HG03565 (cell line): ENCODE measurements at regions not wholly inside any gene's neighbourhood (a gene's known extent, or its start where the extent isn't known, plus 50 kb on each side); places are given as distances from the start of the nearest gene placed in this dataset.
A peak's percentile ranks its signal among the peaks of the same experiment; 100 is the strongest.

Source experiments
- ATAC-seq: cut with Tn5 transposase; IDR thresholded peaks from one replicate; pipeline ENCODE4 v1.9.1; 2021; ENCODE audit warnings: mild to moderate bottlenecking, moderate library complexity; ENCODE audit not compliant: unreplicated experiment

- ATAC-seq: no peak
Measured at GRCh38 chr4:140281828-140282552, 91.5 kb upstream of the SCOC start.

DNA sequence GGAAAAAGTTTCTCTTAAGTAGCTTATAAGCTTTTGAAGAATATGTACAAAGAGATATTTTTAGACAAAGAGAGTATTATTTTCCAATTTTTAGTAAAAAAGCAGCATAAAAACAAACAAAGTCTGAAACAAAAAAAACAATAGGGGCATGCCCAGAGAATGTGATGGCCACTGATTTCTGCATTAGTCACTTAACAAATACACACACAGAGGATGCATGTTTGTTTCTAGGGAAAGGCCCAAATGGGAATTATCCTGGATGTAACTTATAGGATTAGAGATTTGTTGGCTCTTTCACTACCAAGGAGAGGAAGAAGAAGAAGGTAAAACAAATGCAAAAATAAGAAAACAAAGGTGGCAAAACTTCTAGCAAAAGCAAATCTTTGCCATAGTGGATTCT lies 95.9 kb upstream of the SCOC start:
- ATAC-seq: no peak

DNA sequence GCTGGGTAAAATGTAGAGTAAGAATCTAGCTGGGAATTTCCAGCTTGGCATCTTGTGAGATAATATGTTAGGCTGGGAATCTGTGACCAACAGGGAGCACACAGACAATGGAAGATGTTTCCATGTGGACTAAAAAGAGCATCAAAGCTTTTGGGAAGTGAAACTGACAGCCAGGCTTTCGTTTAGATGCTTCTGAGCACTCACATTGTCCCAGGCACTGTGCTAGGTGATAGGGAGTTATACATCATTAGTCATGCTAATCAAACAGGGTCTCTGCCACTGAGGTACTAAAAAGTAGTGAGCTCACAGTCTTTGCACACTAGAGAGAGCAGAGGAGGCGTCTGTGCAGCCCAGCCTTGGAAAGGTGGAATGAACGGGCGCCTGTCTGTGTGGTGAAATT lies 101.9 kb upstream of the SCOC start:
- ATAC-seq: no peak

DNA sequence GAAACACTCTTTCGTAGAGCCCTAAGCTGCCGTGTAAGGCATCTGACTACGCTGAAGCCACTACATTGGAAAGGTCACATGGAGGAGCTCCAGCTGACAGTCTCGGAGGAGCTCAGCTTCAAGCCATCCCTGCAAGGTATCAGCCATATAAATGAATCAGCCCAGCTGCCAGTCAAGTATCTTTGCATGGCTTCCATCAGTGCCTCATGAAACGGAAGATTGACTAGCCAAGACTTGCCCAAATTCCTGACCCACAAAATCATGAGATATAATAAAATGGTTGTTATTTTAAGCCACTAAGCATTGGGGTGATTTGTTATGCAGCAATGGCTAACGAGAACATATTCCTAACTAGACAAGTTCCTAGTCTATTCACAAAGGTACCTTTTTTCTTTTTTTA lies 104.1 kb upstream of the SCOC start:
- no peak for ATAC-seq

- ATAC-seq: no peak
Measured at GRCh38 chr4:140268186-140268841, 105.1 kb upstream of the SCOC start.

DNA sequence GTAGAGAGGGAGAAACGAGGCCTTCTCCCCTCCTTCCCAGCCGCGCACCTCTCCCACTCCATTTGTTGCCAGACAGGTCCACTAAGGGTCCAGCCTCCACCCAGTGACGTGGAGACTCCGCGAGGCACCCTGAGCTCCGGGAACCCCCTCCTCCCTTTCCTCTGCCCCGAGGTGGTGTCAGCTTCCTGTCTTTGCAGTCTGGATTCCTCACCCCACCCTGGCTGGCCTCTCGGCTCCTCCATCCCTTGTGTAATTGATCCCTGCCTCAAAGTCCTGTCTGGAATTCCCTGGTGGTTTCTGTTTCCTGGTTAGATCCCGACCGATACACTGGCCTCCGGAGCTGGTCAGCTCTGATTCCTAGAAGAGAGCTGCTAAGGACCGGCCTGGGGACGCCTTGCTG lies 105.9 kb upstream of the SCOC start:
- ATAC-seq: no peak

- ATAC-seq: no peak
Measured at GRCh38 chr4:140266958-140267568, 106.4 kb upstream of the SCOC start.

DNA sequence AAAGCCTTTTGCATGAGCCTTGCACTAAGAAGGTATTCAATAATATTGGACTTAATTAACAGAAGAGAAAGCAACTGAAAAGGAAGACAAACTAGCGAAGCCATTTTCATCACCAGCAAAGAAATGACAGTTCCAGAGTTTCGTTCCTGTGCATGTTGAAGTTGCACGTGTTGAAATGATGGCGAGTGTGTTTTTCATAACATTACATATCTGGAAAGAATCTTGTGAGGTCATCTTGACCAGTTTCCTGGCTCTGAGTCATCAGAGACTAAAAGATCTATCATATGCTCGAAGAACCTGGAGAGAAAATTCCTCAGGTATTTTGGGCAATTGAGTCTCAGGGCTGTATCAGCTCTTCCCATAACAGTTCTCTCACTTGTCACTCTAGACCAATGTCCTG lies 106.2 kb upstream of the MAML3 start:
- no peak for ATAC-seq

GRCh38 chr4:140258476-140258875 lies 104.5 kb upstream of the MAML3 start:
- ATAC-seq: no peak

GRCh38 chr4:140257461-140258305 lies 103.7 kb upstream of the MAML3 start:
- ATAC-seq: no peak

DNA sequence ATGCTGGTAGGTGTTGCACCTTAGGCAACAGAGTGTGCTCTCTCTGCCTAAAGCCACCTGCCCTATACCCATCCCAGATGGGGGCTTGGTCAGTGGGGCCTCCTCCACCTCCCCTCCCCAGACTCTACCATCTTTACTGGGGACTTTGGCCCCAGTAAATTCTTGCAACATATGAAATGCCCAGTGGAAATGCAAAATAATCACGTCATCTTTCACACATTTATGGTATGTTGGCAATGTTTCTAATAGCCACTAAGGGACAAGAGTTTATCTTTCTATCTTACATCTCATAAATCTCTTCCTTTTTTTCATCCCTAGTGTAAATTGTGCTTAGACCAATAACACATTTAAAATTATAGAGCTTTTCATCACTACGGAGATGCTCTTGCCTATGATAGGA lies 103.0 kb upstream of the MAML3 start:
- ATAC-seq: no peak

DNA sequence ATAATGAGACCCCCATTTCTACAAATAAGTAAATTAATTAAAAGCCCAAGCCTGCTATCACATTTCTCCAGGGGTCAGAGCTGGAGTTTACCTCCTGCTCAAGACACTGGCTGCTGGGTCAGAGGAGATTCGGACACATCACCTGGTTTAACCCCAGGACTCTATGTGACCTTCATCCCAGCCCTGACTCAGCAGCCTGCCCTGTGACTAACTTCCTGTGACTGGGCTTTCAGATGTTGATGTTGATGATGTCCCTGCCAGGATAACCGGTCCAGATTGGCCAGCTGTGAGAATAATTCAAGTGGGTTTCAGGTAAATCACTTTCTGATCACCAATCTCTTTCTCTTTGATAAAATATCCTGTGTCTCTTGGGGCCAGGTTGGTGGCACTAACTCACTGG lies 102.4 kb upstream of the MAML3 start:
- ATAC-seq: no peak

- no peak for ATAC-seq
Measured at GRCh38 chr4:140255927-140256326, 101.9 kb upstream of the MAML3 start.

- ATAC-seq: no peak
Measured at GRCh38 chr4:140255467-140255866, 101.5 kb upstream of the MAML3 start.

DNA sequence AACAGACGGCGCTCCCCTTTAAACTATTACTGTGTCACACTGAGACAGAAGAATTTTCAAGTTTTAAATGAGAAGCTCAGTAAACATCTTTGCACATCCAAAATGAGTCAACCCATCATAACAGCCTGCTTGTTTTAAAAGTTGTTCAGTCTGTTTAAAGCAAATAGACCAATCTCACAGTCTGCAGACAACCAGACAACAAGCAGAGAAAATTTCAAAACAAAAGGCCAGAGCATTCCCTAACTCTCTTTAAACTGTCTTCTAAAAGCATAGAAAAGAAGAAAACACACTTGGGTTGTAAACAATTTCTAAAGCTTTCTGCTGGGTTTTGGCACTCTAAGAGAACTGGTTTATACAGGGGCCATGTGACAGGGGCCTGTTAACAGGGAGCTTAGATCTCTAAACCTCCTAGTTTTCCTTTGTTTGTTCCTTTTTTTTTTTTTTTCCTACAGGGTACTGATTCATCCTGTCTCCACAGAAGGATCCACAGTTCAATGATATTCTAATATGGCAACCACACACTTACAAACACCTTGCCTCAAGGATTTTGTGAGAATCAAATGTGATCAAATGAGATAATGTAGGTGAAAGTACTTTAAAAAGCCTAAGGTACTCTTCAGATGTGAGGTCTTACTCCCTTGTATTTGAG lies 100.8 kb upstream of the MAML3 start:
- no peak for ATAC-seq

GRCh38 chr4:140253556-140254027 lies 99.6 kb upstream of the MAML3 start:
- ATAC-seq: no peak

- ATAC-seq: peak; percentile 56
Measured at GRCh38 chr4:140252742-140253555, 99.0 kb upstream of the MAML3 start.

- ATAC-seq: no peak
Measured at GRCh38 chr4:140252141-140252741, 98.3 kb upstream of the MAML3 start.

GRCh38 chr4:140251571-140251970 lies 97.6 kb upstream of the MAML3 start:
- no peak for ATAC-seq
